Cardiac fibroblast (primary cell): ENCODE measurements at regions not wholly inside any gene's neighbourhood (a gene's known extent, or its start where the extent isn't known, plus 50 kb on each side); places are given as distances from the start of the nearest gene placed in this dataset.

Experiments used
- DNase-seq, 2 donors: peaks; one replicate each; pipeline versions ENCODE4 v3.0.0 to v3.0.0-alpha.2; 2010; ENCODE audit warnings: low read depth in 2 of 2
- H3K4me3 ChIP-seq, 2 donors: replicated peaks in 1 of 2; 1 replicate in 1 of 2; 2 replicates in 1 of 2; pipeline ENCODE4 v1.5.1; 2011; ENCODE audit warnings: low read depth in 2 of 2, low read length in 2 of 2, mild to moderate bottlenecking in 2 of 2, moderate library complexity in 1 of 2
- CTCF ChIP-seq: IDR thresholded peaks from one replicate; pipeline ENCODE4 v1.5.1; 2011; ENCODE audit warnings: low read depth, mild to moderate bottlenecking, low read length, inconsistent platforms

- TF ChIP-seq CTCF, result no peak
- no peak overlapping the region for H3K4me3 ChIP-seq
- no peak for DNase-seq
Measured at GRCh38 chr10:78832281-78832680, 236.5 kb upstream of the ZMIZ1 start.

GRCh38 chr10:78838141-78838657 is 230.6 kb upstream of the ZMIZ1 start:
- no peak for TF ChIP-seq CTCF
- H3K4me3 ChIP-seq, result no peak overlapping the region
- DNase-seq, result no peak

- no peak for DNase-seq
- no peak for TF ChIP-seq CTCF
Measured at GRCh38 chr10:78843495-78843894, 225.3 kb upstream of the ZMIZ1 start.

GRCh38 chr10:78844960-78845607 is 223.7 kb upstream of the ZMIZ1 start:
- DNase-seq, result no peak
- no peak for TF ChIP-seq CTCF
- no peak overlapping the region for H3K4me3 ChIP-seq

More at GRCh38 chr10:78843495-78843894, 225.3 kb upstream of the ZMIZ1 start:
- no peak overlapping the region for H3K4me3 ChIP-seq

- DNase-seq, result no peak
- H3K4me3 ChIP-seq, result no peak overlapping the region
- TF ChIP-seq CTCF, result no peak
Measured at GRCh38 chr10:78846071-78846470, 222.7 kb upstream of the ZMIZ1 start.

GRCh38 chr10:78846760-78847159 is 222.0 kb upstream of the ZMIZ1 start:
- no peak overlapping the region for H3K4me3 ChIP-seq
- DNase-seq, result no peak
- TF ChIP-seq CTCF, result no peak

- TF ChIP-seq CTCF, result no peak
- DNase-seq, result no peak
- H3K4me3 ChIP-seq, result no peak overlapping the region
Measured at GRCh38 chr10:78847485-78847884, 221.3 kb upstream of the ZMIZ1 start.
